Activated naive CD8-positive, alpha-beta T cell treated with anti-CD3 and anti-CD28 coated beads for 36 hours (primary cell): ENCODE measurements at regions not wholly inside any gene's neighbourhood (a gene's known extent, or its start where the extent isn't known, plus 50 kb on each side); places are given as distances from the start of the nearest gene placed in this dataset.

Experiments used
- DNase-seq: peaks from one replicate; pipeline ENCODE4 v3.0.0; 2021
- H3K27ac Mint-ChIP-seq: one replicate; pipeline ENCODE4 v1.8.0; 2022; ENCODE audit warnings: mild to moderate bottlenecking, moderate library complexity, mixed read lengths
- H3K27me3 Mint-ChIP-seq: one replicate; pipeline ENCODE4 v1.8.0; 2022; ENCODE audit warnings: mild to moderate bottlenecking, mixed read lengths
- H3K36me3 Mint-ChIP-seq: one replicate; pipeline ENCODE4 v1.8.0; 2021; ENCODE audit warnings: mild to moderate bottlenecking, mixed read lengths
- H3K4me1 Mint-ChIP-seq: one replicate; pipeline ENCODE4 v1.8.0; 2021; ENCODE audit warnings: mixed read lengths
- H3K4me3 Mint-ChIP-seq: one replicate; pipeline ENCODE4 v1.8.0; 2022; ENCODE audit warnings: mild to moderate bottlenecking, moderate library complexity, mixed read lengths
- H3K9me3 Mint-ChIP-seq: one replicate; pipeline ENCODE4 v1.8.0; 2022; ENCODE audit warnings: mixed read lengths

DNA sequence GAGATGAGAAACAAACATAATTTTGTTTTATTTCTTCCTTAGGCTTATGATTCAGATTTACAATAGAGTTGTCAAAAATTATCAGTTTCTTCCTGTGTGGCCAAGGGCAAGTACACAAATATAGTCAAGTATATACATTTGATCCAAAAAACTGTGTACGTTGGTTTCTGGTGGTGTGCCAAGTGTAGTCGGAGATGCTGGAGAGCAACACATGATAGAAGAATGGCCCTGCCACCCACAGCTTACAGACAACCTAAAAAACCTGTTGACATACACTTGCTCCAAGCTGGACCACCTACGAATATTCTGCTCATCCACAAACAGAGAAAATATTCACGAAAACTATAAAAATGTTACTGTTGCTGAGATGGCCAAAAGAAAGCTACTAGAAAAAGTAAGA lies 890.8 kb upstream of the PHF14 start:
- peaks cover 6% of the 10 kb centered on the region for H3K9me3 Mint-ChIP-seq
- DNase-seq = no peak
- H3K4me1 Mint-ChIP-seq = no peaks in the 10 kb centered on the region
- H3K27me3 Mint-ChIP-seq = no peaks in the 10 kb centered on the region
- no peaks in the 10 kb centered on the region for H3K36me3 Mint-ChIP-seq
- H3K4me3 Mint-ChIP-seq = no peak overlapping the region
- no peak overlapping the region for H3K27ac Mint-ChIP-seq

DNA sequence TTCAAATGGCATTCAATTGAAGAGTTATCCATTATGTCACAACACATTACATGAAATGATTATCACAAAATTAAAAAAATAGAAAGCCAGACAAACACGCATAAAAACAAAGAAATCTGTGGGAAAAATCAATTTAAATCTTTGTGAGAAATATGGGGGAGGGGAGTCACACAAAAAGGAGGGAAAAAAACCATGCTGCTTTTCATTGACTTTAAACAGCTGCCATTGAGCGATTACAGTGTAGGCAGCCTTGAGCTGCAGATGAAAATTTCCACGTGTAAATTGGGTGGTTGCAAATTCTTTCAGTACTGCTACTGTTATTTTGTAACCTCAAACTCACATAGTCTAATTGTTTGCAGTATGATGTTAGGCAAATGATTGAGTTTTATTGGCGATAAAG lies 889.9 kb upstream of the PHF14 start:
- no peak overlapping the region for H3K27ac Mint-ChIP-seq
- H3K27me3 Mint-ChIP-seq = no peaks in the 10 kb centered on the region
- no peak overlapping the region for H3K4me3 Mint-ChIP-seq
- no peak for DNase-seq
- H3K36me3 Mint-ChIP-seq = no peaks in the 10 kb centered on the region
- no peaks in the 10 kb centered on the region for H3K4me1 Mint-ChIP-seq
- H3K9me3 Mint-ChIP-seq = peaks cover 6% of the 10 kb centered on the region

DNA sequence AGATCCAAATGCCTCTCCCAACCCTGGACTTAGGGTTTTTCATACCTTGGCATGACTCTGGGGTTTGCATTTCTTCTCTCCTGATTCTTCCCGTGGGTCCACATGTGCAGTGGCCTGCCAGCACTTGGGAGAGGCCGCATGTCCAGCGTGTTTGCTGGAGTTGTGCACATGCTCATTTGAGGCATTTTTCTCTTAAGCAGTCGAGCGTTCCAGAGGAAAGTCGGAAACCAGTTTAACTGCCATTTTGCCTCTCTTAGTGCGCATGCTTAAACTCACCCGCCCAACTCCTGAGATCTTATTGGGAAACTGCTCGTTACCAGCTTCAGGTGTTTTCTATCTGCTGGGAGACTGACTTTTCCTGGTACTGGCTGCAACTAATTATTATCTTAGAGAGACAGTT lies 888.4 kb upstream of the PHF14 start:
- no peaks in the 10 kb centered on the region for H3K4me1 Mint-ChIP-seq
- no peak overlapping the region for H3K4me3 Mint-ChIP-seq
- no peak overlapping the region for H3K27ac Mint-ChIP-seq
- H3K27me3 Mint-ChIP-seq = no peaks in the 10 kb centered on the region
- peaks cover 5% of the 10 kb centered on the region for H3K9me3 Mint-ChIP-seq
- DNase-seq = no peak
- no peaks in the 10 kb centered on the region for H3K36me3 Mint-ChIP-seq

DNA sequence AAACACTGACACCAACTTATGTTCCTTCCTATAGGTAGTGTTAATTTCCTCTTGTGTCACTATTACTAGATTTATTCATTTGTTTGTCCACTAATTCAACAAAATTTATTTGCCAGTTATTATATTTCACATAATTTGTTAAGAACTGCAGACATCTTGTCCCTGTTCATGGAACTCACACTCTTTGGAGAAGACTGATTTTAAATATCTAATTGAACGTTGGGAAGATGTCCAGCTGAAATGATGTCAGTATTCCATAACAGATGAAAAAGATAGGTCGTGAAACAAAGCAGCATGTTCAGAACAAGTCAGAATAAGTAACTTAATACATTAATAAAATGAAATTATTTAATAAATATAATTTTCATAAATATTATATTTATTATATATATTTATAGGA lies 873.1 kb upstream of the PHF14 start:
- H3K9me3 Mint-ChIP-seq = no peaks in the 10 kb centered on the region
- DNase-seq = no peak
- H3K27me3 Mint-ChIP-seq = no peaks in the 10 kb centered on the region
- H3K4me3 Mint-ChIP-seq = no peak overlapping the region
- H3K36me3 Mint-ChIP-seq = no peaks in the 10 kb centered on the region
- H3K27ac Mint-ChIP-seq = no peak overlapping the region
- no peaks in the 10 kb centered on the region for H3K4me1 Mint-ChIP-seq

DNA sequence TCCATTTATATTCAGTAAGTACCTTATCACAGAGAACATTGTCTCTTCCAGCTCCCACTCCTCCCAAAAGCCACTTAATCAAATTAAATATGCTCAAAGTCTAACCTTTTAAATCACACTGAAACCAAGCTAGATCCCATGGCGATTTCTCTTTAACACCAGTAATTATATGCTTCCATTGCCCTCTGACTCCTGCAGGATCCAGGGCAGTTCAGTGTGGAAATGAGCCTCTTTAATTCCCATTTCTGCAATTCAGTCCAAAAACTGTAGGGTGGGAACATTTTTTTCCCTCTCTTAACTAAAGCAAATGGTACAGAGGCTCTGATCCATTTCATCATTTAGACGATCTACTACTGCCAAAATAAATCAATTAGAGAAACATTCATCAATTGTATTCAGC lies 872.3 kb upstream of the PHF14 start:
- Mint-ChIP-seq H3K9me3 (no peaks in the 10 kb centered on the region), H3K4me1 (no peaks in the 10 kb centered on the region), H3K36me3 (no peaks in the 10 kb centered on the region), H3K4me3 (no peak overlapping the region), H3K27me3 (no peaks in the 10 kb centered on the region), H3K27ac (no peak overlapping the region)
- no peak for DNase-seq

DNA sequence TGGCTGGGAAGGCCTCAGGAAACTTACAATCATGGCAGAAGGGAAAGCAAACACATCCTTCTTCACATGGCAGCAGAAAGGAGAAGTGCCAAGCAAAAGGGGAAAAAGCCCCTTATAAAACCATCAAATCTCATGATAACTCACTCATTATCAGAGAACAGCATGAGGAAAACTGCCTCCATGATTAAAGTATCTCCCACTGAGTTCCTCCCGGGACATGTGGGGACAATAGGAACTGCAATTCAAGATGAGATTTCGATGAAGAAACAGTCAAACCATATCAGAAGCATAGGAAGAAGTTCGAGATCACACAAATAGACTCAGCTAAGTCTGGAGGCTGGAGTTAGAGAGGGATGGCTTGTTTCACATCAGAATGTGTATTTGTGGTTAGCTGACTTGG lies 869.4 kb upstream of the PHF14 start:
- no peak overlapping the region for H3K4me3 Mint-ChIP-seq
- no peaks in the 10 kb centered on the region for H3K27me3 Mint-ChIP-seq
- H3K27ac Mint-ChIP-seq = no peak overlapping the region
- no peak for DNase-seq
- no peaks in the 10 kb centered on the region for H3K4me1 Mint-ChIP-seq
- H3K9me3 Mint-ChIP-seq = no peaks in the 10 kb centered on the region
- no peaks in the 10 kb centered on the region for H3K36me3 Mint-ChIP-seq

DNA sequence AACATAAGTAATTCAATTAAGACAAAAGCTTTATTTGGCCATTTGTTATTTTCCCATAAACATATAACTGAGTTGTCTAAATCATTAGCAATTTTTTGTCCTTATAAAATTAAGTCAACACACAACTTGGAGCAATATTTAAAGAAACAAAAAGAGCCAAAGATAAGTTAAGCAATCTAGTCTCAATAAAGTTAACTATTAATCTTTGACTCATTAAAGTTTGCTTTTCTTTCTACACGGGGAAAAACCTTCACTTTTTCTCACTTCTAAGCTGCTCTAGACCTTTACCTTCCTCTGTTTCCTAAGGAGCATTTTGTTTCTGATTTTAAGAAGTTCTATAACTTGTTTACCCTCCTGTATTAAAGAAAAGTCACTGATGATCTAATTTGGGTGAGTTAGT lies 867.1 kb upstream of the PHF14 start:
- no peaks in the 10 kb centered on the region for H3K36me3 Mint-ChIP-seq

DNA sequence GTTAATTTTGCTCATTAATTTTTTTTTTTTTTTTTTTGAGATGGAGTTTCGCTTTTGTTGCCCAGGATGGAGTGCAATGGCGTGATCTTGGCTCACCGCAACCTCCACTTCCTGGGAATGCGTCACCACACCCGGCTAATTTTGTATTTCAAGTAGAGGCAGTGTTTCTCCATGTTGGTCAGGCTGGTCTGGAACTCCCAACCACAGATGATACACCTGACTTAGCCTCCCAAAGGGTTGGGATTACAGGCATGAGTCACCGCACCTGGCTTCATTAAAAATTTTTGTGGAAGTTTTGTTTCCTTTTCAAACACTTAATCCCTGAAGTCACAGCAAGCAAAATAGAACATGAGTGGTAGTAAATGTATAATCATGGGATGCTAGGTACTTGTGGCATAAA lies 857.2 kb upstream of the PHF14 start:
- H3K27me3 Mint-ChIP-seq = no peaks in the 10 kb centered on the region
- no peak overlapping the region for H3K4me3 Mint-ChIP-seq
- peaks cover 10% of the 10 kb centered on the region for H3K9me3 Mint-ChIP-seq
- H3K27ac Mint-ChIP-seq = no peak overlapping the region
- H3K36me3 Mint-ChIP-seq = no peaks in the 10 kb centered on the region
- no peaks in the 10 kb centered on the region for H3K4me1 Mint-ChIP-seq
- DNase-seq = no peak

More for the DNA sequence above, 867.1 kb upstream of the PHF14 start:
- Mint-ChIP-seq H3K9me3 (no peaks in the 10 kb centered on the region), H3K4me1 (no peaks in the 10 kb centered on the region), H3K27ac (no peak overlapping the region), H3K4me3 (no peak overlapping the region), H3K27me3 (no peaks in the 10 kb centered on the region)
- DNase-seq = no peak

DNA sequence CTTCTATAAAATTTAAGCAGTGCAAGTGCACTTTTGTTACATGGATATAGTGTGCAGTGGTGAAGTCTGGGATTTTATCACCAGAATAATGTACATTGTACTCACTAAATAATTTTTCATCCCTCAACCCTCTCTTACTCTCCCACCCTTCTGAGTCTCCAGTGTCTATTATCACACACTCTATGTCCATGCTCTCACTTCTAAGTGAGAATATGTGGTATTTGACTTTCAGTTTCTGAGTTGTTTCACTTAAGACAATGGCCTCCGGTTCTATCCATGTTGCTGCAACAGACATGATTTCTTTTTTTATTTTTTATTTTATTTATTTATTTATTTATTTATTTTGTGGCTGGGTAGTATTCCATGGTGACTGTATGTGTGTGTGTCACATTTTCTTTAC lies 855.9 kb upstream of the PHF14 start:
- Mint-ChIP-seq H3K27ac (no peak overlapping the region), H3K4me1 (no peaks in the 10 kb centered on the region), H3K27me3 (no peaks in the 10 kb centered on the region), H3K4me3 (no peak overlapping the region), H3K9me3 (peaks cover 10% of the 10 kb centered on the region), H3K36me3 (no peaks in the 10 kb centered on the region)
- no peak for DNase-seq

DNA sequence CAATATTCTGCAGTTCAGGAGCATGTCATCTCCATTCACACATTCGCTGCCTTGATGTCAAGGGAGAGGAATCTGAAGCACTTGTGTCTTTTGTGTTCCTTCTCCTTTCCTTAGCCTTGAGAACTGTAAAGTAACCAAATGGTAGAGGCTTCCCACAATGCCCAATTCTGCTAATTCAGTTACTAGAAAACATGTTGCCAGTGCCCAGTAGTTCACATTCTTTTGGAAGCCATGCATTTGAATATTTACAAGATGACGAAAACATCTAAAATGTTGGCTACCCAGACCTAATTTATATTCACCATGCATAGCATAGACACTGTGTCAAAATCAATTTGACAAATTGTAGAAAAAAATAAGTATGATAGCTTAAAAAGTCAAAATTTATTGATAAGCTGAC lies 852.7 kb upstream of the PHF14 start:
- Mint-ChIP-seq H3K36me3 (no peaks in the 10 kb centered on the region), H3K9me3 (peaks cover 4% of the 10 kb centered on the region), H3K4me3 (no peak overlapping the region), H3K27me3 (no peaks in the 10 kb centered on the region), H3K27ac (no peak overlapping the region), H3K4me1 (no peaks in the 10 kb centered on the region)
- no peak for DNase-seq

DNA sequence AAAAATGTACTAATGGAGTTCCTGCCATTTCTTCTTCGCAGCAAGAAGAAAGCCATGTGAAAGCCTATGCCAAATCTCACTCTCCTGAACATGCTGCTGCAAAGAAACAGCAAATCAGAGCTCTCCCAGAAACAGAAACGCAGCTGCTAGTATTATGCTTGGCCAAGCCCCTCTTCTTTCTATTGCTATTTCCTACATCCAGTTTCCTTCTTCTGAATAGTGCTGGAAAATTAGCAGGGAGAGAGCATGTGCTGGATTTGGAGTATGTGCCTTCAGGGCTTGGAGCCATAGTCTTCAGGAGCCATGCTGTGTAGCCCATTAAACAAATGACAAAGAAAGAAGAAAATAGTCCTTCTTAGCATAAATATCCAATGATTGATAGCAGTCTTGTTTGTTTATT lies 852.0 kb upstream of the PHF14 start:
- no peaks in the 10 kb centered on the region for H3K36me3 Mint-ChIP-seq
- no peak overlapping the region for H3K4me3 Mint-ChIP-seq
- H3K9me3 Mint-ChIP-seq = peaks cover 4% of the 10 kb centered on the region
- no peak overlapping the region for H3K27ac Mint-ChIP-seq
- H3K4me1 Mint-ChIP-seq = no peaks in the 10 kb centered on the region
- no peaks in the 10 kb centered on the region for H3K27me3 Mint-ChIP-seq
- DNase-seq = no peak

DNA sequence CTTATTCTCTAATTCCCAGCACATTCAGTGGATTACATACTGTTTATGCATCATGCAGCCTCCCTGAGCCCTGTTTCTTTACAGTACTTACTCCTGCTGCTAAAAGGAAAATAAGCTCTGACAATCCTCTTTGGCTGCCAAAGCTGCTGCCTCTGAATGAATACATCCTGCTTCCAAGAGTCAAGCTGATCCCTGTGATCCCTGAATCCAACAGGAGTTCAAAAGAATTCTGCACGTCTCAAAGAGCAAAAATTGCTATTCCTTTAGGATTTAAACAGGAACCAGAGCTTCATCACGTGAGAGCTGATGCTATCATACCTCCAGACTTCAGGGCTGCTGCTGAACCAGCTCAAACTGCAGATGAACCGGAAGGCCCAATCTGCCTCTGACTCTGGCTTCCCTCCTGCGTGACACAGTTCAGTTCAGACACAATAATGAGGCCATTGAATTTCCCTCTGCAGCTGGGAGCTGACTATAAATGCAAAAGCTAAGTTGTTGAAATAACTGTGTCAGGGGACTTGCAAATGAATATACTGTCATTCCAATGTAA lies 851.0 kb upstream of the PHF14 start:
- DNase-seq = no peak
- H3K9me3 Mint-ChIP-seq = no peaks in the 10 kb centered on the region
- H3K27ac Mint-ChIP-seq = no peak overlapping the region
- H3K4me3 Mint-ChIP-seq = no peak overlapping the region
- H3K27me3 Mint-ChIP-seq = no peaks in the 10 kb centered on the region
- no peaks in the 10 kb centered on the region for H3K4me1 Mint-ChIP-seq
- H3K36me3 Mint-ChIP-seq = no peaks in the 10 kb centered on the region

DNA sequence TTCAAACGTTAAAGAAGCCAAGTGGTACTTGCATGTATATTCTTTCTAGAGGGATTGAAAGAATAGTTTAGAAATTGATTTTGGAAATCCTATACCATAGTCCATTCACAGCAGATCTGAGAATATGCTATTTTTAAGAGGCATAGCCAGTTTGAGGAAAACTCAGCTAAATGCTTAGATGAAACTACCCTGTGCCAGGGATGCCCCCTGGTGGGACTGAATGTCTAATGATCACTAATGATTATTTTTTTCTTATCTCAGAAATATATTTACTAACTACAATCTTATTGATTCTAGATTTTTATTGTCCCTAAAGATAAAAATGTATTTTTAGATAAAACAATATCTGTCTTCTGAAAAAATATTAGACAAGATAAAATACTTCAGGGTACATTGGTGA lies 844.9 kb upstream of the PHF14 start:
- Mint-ChIP-seq H3K4me1 (no peaks in the 10 kb centered on the region), H3K36me3 (no peaks in the 10 kb centered on the region), H3K27ac (no peak overlapping the region), H3K27me3 (no peaks in the 10 kb centered on the region), H3K9me3 (no peaks in the 10 kb centered on the region), H3K4me3 (no peak overlapping the region)
- no peak for DNase-seq

DNA sequence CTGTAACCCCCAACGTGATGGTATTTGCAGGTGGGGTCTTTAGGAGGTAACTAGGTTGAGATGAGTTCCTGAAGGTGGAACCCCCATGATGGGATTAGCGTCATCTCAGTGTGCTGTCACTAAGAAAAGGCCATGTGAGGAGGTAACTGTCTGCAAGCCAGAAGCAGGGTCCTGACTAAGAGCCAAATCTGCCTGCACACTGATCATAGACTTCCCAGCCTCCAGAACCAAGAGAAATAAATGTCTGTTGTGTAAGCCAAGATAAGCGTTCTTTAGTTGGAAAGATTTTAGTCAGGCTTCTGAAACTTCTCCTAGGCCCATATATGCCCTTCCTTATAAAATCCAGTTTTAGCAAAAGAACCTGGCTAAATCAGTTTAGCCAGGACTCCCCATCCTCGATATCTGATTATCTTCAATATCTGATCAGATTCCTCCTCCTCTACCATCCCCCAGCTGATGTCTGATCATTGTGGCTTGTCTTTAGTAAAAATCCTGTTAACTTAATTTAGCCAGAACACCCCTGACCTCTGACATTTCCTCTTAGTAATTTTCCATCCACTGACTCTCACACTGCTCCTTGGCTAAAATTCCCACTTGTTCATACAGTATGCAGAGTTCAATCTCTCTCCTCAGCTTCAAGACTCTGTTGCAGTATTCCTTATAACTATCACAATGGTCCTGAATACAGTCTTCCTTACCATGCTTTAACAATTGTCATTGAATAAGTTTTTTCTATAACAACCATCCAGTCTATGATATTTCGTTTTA lies 835.4 kb upstream of the PHF14 start:
- Mint-ChIP-seq H3K4me1 (no peaks in the 10 kb centered on the region), H3K27ac (no peak overlapping the region), H3K9me3 (no peaks in the 10 kb centered on the region), H3K4me3 (no peak overlapping the region), H3K36me3 (no peaks in the 10 kb centered on the region), H3K27me3 (no peaks in the 10 kb centered on the region)
- DNase-seq = no peak

DNA sequence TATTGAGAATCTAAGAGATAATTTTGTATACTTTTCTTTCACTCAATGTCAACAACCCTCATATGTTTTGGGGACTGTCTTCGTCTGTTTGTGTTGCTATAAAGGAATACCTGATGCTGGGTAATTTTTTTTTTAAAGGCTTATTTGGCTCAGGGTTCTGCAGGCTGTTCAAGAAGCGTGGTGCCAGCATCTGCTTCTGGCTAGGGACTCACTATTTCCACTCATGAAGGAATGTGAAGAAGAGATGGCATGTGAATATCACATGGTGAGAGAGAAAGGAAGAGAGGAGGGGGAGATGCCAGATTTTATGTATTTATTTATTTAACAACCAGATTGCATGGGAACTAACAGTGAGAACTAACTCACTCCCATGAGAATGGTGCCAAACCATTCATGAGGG lies 827.4 kb upstream of the PHF14 start:
- H3K4me1 Mint-ChIP-seq = no peaks in the 10 kb centered on the region
- no peak for DNase-seq
- no peaks in the 10 kb centered on the region for H3K9me3 Mint-ChIP-seq
- no peak overlapping the region for H3K4me3 Mint-ChIP-seq
- H3K27ac Mint-ChIP-seq = no peak overlapping the region
- H3K27me3 Mint-ChIP-seq = no peaks in the 10 kb centered on the region
- H3K36me3 Mint-ChIP-seq = no peaks in the 10 kb centered on the region

DNA sequence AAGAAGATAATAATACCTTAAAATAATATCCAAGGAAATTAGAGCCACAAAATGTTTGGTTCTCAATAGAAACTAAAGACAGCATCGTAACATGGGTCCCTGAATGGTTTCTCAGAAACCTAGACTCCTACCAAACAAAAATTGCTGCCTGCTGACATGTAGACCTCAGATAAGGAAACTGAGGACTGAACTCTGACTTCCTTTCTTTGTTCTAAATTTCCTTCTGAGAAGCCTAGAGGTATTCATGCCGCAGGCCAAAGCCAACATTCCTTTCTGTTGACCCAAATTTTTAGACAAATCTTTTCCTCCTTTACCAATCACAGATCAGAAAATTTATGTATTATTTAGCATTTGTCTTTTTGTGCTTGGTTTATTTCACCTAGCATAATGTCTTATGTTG lies 816.7 kb upstream of the PHF14 start:
- H3K27me3 Mint-ChIP-seq = no peaks in the 10 kb centered on the region
- no peaks in the 10 kb centered on the region for H3K36me3 Mint-ChIP-seq
- H3K4me1 Mint-ChIP-seq = no peaks in the 10 kb centered on the region
- H3K4me3 Mint-ChIP-seq = no peak overlapping the region
- no peak for DNase-seq
- peaks cover under 1% of the 10 kb centered on the region for H3K9me3 Mint-ChIP-seq
- no peak overlapping the region for H3K27ac Mint-ChIP-seq
